Smooth muscle cell of the brain vasculature (primary cell): ENCODE measurements at regions not wholly inside any gene's neighbourhood (a gene's known extent, or its start where the extent isn't known, plus 50 kb on each side); places are given as distances from the start of the nearest gene placed in this dataset.
"Not testable (repeated sequence)": the region's sequence is repeated elsewhere in the genome, so short reads cannot be mapped to it uniquely, and the experiment has no call there.

Source experiments
- DNase-seq: peaks from one replicate; pipeline ENCODE4 v3.0.0-alpha.2; 2012; ENCODE audit warnings: low read depth, low spot score

DNA sequence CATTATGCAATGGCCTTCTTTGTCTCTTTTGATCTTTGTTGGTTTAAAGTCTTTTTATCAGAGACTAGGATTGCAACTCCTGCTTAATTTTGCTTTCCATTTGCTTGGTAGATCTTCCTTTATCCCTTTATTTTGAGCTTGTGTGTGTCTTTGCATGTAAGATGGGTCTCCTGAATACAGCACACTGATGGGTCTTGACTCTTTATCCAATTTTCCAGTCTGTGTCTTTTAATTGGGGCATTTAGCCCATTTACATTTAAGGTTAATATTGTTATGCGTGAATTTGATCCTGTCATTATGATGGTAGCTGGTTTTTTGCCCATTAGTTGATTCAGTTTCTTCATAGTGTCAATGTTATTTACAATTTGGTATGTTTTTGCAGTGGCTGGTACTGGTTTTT lies 56.9 kb upstream of the TBX18 start:
- not testable (repeated sequence) for DNase-seq

DNA sequence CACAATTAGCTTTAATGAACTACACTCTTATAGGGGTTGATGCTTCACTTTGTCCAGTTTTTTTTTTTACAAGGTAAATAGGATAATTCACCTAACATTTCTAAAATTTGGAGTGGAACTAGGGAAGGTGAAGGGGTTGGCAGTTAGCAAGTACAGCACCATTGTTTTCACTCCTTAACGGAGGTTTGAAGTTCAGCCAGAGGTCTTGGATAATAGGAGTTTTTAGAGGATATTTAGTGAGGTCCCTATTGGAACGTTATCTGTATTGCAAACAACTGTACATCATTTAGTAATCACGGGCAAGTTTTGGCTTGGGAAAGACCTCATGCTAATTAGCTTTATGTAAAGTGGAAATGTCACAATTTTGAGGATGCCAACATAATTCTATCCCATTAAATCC lies 52.3 kb upstream of the TBX18 start:
- no peak for DNase-seq

GRCh38 chr6:84815896-84816735 lies 51.7 kb upstream of the TBX18 start:
- DNase-seq = no peak
